Inferior parietal cortex (tissue), 1 donor: ENCODE measurements at regions not wholly inside any gene's neighbourhood (a gene's known extent, or its start where the extent isn't known, plus 50 kb on each side); places are given as distances from the start of the nearest gene placed in this dataset.

Experiments used
- DNase-seq: peaks from one replicate; pipeline ENCODE4 v3.0.0-alpha.2; 2016; ENCODE audit errors: extremely low spot score

DNA sequence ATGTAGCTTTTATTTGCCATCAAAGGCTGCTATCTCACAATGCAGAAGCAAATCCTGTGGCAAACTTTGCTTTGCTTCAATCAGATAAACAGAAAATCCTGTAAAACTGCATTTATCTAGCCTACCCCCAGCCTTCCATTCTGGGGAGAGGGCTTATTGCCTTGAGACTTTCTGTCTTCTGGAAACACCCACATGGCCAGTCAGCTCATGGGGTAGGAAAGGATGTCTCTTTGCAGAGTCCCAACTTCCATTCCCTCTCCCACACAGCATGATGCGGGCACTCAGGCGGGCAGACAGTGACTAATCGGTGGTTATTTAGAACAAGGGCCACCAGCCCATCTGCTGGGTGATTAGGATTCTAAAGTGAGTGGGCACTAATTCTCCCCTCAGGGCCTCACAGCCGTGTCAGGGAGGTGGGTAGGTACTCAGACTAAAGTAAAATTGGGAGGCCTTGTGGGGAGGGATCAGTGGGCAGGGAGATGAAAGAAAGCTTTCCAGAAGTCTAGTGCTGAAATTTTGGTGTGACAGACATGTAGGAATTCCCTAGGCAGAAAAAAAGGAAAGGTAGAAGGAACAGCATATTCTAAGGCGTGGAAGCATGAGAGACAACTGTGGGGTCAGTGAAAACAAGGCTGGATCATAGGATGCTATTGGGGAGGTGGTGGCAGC is 720.5 kb downstream of the VRK1 start:
- DNase-seq: no peak

DNA sequence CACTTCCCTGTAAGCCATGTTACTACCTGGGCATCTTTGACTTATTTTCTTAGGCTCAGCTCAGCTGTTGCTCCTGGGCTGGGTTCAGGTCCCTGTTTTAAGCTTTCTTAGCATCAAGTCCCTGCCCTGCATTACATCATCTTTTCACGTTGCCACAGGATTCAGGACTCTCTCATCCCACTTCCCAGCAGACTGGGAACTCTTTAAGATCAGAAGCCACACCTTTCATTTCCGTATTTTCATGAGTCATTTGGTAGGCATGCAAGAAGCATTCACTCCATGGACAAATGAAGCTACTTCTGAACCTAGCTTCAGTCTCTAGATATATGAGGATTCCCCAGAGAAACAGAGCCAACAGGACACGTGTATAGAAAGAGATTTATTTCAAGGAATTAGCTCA is 726.8 kb downstream of the VRK1 start:
- no peak for DNase-seq

DNA sequence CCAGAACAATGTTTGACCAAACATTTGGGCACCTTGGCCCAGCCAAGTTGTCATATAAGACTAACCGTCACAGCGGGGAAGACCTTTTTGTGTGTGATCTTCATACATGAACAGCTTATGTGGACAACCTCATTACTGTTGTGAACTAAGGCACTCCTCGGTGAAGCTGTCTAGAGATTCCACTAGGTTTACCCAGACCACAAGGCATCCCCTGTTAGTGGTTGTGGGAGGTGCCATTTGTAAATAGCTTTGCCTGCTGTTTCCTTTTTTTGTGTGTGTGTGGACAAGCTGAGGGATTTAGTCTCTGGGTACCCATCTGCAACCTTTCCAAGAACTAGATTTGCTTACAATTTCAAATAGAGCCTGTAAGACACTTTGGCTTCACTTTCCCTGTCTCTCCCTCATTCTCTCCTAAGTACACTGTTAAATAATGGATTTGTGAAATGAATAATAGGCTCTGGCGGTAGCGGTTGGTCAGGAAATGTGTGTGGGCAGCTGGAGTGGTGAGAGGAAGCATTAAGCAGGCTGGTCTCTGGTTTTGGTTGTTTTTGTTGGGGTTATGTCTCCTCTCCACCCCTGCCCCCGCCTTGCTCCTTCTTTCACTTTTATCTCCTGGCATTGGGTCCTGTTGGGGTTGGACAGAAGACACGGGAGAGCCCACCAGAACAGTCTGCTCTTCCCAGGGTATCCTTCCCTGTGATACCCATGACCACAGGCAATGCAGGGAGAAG is 727.6 kb downstream of the VRK1 start:
- DNase-seq: no peak

DNA sequence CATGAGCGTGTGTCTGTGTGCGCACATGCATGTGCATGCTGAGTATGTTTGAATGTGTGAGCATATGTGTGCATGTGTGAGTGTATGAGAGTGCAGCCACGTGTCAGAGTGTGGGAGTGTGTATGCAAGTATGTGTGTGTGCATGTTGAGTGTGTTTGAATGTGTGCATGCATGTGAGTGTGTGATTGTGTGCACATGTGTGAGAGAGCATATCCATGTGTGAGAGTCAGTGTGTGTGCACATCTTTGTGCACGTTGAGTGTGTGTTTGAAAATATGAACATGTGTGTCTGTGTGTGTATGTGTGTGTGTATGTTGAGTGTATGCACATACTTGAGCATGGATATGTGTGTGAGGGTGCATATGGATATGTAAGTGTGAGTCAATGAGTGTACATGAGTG is 730.8 kb downstream of the VRK1 start:
- DNase-seq: no peak

DNA sequence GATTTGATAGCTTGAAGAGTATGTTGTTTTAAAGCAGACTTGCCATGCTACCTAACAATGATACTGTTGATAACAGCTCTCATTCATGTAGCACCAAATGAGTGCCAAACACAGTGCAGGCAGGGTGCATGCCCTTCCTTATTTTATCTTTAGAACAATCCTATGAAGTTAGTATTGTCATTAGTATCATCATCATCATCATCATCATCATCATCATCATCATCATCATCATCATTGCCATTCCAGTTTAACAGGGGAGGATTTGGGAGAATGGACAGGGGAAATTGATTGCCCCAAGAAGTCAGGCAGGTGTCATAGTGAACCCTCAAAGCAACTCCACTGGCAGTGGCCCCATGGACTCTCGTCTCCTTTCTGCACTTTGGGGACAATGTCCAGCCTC is 734.9 kb downstream of the VRK1 start:
- no peak for DNase-seq

DNA sequence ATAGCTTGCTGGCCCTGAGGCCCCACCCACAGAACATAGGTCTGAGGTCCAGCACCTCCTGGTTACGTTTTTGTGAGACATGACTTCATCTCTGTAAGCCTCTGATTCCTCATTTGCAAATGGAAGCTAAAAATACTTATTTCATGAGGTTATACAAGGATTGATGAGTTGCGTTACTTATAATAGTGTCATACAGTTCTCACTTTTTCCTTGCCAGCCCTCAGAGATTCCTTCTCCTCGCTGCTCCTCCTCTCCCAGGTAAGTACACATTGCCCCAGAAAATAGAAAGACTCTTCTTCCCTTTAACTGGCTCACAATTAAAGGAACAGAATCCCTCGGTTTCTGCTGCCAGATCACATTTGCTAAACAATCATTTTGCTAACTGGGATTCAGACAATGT is 739.2 kb downstream of the VRK1 start:
- no peak for DNase-seq

DNA sequence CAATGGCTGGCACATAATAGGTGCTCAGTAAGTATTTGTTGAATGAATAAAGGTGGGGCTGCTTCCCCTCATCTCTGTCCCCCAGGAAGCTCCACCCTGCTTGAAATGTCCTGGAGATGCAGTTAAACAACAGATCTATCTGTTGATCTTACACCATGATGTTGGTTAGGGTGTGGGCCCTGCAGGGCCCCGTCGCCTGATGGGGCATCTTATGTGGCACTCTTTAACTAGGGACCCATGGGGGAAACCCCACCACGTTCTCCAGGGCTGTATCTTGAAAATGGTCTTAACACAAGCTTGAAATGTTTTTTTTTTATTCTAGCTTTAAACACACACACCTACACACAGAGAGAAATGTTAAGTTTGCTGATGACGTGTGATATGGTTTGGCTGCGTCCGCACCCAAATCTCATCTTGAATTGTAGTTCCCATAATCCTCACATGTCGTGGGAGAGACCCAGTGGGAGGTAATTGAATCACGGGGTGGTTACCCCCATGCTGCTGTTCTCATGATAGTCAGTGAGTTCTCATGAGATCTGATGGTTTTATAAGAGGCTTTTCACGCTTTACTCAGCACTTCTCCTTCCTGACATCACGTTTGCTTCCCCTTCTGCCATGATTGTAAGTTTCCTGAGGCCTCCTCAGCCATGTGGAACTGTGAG is 741.7 kb downstream of the VRK1 start:
- no peak for DNase-seq

DNA sequence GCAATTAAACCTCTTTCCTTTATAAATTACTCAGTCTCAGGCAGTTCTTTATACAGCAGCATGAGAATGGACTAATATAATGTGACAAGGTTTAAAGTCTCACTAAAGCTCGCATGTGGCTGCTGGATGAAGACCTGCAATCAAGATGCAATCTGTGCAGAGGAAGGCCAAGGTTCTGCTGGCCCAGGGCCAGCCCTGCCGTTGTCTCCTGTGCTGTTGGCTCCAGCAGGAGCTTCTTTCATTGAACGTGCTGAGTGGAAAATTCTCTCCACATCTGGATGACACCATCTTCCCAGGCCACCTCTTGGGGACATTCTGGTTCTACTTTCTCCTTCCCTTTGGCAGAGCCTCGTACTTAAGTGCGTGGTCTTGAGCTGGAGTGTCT is 742.2 kb downstream of the VRK1 start:
- no peak for DNase-seq

DNA sequence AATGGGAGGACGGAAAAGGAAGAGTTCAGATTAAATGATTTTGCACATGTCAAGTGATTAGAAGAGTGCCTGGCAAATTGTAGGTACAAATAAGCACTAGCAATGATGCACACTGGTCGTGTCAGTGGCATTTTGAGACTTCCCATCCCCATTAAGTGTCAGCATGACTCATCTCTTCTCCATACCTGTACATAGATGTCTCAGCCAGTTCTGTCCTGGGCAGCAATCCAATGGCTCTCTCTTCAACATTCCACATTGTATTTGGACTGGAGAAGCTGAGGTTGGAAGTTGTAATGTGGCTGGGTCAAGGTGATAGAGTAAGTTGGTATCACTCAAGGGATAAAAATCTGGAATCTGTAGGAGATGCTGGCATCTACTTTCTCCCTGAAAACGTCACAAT is 742.7 kb downstream of the VRK1 start:
- no peak for DNase-seq

DNA sequence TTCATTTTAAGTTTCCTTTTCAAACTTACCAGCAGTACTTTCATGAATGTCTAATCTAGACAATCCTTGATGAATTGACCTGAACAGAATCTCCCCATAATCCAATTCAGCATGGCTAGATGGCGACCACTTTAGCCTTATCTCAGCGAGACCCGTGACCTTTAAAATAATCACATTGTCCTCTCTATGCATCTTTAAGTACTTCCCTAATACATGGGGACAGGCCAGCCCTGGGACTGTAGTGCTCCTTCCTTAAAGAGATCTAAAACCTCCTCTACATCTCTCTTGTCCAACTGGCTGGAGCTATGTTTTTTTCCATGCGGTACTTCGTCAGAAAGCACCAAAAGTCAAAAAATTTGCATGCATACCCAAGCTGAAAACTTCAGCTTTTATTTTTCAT is 746.0 kb downstream of the VRK1 start:
- no peak for DNase-seq

DNA sequence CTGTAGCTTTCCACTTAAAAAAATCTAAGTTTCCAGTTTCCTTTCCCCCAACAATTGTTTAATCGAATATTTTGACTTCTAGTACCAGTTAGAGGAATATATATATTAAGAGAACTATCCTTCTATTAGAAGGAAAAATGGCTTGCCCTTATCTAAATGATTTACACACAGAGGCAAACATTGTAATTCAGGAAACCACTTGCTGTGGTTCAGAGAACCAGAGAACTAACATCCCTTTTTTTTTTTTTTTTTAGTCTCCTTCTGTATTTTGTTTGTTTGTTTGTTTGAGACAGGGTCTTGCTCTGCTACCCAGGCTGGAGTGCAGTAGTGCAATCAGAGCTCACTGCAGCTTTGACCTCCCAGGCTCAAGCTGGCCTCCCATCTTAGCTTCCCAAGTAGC is 746.6 kb downstream of the VRK1 start:
- no peak for DNase-seq

DNA sequence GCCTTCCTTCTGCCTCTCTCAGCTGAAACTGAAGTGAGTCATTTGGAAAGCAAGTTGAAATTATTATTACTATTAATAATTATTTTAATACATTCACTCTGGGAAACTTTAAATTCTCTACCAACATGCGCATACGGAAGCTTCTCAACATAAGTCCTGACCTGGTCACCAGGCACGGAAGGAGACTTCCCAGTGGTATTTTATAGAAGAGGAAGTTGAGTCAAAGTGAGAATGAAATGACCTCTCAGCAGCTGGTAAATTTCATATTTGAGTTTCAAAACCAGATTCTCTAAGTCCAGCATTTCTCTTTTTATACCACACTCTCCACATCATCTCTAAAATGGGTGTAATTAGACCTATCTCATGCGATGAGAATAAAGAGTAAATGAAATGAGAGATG is 747.4 kb downstream of the VRK1 start:
- no peak for DNase-seq

DNA sequence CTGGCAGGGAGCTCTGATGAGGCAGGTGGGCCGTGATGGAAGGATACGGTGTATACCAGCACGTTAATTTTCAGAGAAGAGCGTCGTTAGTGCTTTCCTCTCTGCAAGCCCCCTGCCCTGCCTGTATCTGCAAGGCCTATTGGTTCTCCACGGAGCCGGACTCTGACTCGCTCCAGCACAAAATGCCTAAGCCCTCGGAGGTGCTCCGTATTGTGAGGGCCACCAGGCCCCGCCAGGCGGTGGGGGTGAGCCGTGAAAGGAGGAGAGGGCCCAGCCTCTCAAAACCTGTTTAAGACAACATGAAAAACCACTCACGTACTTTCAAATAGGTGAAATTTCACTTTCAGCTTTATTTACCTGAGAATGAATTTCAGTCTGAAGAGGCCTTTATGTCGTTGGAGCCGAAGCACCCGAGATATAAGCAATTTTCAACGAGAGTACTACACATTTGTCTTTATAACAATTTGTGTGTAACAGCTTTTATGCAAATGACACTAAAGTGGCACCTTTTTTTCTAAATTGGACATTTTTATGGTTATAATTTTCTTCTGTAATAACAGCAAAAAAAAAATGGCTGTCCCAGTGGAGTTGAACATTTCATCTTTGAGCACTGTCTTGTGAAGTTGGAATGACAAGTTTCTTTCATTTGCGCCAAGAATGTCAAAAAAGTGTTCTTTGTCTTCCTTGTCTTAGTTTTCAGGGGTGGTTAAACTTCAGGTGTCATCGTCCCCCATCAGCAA is 749.5 kb downstream of the VRK1 start:
- no peak for DNase-seq

DNA sequence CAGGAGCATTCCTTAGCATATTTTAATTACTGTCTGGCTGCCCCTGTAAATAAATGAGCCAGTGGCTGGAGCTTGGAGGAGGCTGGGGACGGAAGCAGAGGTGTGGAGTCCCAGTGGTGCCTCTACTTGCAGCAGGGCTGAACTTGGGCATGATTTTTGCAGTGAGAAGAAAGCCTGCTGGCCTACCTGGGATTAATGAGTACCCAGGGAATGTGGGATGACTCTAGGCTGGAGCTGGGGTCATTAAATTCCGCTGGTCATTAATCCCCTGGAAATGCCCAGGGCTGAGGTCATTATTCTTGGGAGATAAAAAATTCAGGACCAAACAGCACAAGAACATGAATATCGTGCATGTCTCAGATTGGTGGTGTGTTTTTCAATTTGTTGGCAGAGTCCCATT is 753.3 kb downstream of the VRK1 start:
- no peak for DNase-seq

DNA sequence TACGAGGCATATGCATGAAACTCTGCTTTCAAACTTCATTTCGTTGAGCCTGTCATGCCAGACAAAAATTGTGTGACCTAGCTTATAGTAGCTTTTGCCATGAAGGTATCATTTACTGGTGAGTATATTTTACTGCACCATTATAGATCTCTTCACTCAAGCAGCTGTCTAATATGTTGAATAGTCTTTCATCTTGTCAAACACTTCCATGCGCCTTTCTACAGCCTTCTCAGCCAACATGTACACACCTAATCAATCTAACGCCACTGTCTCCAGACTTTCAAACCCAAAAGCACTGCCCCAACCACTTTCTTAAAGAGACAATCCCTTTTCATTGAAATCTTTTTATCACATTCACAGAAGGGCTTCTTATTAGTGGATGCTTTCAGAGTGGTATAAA is 757.4 kb downstream of the VRK1 start:
- no peak for DNase-seq

DNA sequence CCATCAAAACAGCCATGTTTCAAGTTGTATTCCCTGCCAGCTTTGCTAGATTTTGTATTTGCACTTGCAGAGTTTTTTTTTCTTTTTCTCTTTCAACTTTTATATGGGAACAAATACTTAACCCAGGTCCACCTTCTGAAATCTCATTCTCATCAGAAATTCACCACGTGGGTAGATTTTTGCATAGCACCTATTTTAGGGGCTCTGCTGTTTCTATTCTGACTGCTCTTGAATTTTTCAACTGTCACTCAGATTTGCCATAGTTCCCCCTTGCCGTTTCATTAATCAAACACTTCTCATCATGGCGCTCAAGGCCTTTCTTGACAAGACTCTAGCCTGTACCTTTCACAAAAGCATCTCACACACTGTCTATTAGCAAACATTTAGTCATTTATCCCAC is 767.2 kb downstream of the VRK1 start:
- DNase-seq: no peak

DNA sequence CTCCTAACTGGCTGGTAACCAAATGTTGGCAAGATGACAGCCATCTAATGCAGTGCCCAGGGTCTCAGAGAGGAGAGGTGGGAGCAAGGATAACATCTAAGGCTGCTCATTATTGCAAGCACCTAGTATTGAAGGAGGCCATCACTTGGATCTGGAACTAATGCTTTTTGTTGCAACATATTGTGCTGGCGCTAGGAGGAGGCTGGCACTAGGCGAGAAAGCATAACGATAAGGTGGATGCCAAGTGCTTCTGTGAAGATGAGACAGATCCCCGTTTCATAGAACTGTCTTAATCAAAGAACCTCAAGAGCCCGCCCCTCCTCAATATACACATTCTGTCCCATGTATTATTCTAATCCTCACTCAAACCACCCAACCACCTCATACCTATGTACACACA is 774.0 kb downstream of the VRK1 start:
- DNase-seq: no peak

DNA sequence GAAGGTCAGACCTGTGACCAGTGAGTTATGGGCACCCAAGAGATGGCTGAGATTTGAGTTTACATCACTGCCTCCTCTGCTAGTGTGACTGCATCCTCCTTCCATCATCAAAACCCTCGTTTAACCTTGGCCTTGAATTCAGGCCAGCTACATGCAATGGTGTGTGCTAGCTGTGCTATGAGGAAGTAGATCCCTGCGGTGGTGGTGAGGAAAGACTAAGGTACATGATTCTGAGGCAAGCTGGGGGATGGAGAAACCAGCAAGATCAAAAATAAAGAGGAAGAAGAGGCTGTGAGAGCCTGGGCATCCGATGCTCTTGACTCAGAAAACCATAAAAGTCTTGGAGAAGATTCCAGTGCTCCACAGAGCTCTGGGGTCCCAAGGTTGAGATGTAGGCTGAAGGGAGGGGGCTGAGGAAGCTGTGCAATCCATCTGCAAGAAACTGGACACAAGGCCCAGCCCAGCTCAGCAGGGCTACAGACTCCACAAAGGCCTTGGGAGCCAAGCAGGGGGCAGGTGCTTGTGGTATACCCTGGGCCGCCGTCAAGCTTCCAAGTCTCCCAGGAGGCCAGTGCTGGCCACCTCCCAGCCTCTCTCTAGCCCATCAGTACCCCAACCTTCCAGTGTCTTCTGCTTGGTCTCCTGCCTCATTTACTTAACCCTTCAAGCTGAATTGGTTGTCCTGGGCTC is 774.8 kb downstream of the VRK1 start:
- no peak for DNase-seq

DNA sequence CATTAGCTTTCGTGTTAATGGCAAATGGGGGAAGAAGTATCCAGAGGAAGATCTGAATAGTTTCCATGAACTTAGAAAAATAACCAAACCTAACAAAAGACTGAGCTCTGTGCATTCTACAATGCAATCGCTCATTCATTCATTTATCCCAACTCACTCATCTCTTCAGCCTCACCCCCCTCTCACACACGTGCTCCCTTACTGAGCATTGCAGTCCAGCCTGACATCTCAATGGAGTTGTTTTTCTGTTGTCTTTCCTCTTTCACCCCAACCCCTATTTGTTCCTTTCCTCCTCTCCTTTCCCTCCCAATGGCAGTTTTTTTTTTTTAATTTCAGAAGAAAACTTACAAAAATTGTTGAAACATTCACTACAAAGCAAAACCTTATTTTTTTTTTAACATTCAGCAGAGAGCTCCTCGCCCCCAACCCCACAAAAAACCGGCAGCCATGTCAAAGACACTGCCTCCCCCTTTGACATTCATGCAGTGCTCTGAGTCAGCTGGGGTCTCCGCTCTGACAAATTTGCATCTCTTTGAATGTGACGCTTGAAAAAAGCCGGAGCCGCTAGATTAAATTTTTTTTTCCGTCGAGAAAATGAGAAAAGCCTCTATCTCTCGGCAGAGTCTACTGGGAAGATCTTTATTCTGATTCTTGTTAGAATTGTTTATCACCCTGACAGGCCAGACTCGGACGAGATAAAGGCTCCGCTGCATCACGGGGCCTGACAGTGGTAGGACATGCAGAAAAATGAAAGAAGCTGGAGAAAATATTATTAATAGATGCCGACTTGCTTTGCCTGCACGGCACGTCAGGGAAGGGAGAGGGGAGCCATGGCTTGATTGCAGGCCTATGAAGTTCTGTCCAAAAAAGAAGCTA is 775.6 kb downstream of the VRK1 start:
- DNase-seq: no peak

DNA sequence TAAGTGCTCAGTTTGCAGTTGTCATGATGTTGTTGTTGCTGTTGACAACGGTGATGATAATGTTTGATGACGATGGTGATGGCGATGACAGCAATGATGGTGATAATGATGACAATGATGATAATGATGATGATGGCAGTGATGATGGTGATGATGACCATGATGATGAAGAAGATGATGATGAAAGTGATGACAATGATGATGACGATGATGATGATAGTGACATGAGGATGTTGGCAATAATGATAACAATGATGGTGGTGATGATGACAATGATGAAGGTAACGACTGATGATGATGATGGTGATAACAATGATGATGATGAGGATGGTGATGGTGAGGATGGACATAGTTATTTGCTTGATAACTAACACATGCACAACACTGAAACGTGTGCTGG is 778.5 kb downstream of the VRK1 start:
- DNase-seq: no peak

DNA sequence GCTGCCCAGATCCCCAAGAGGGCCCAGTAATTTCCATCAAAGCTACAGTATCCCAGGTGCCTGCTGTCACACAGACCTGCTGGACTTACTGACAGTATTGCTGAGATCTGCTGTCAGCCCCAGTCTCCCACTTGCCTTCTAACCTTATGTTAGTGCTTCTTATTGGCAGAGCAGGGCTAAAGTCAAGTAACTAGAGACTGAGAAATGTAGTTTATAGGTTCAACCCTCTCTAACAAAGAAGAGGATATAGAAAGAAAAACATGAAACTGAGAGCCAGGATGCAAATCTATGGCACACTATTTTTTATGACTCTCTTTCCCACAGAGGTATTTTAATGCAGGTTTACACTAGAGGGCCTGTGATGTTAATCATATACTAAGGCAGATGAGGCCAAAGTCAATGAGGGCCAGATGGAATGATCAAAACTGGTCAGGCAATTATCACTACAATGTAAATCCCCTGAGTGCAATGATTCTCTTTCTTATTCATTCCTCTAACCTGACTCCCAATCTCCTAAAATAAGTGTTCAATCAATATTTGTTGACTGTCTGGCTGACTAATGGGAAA is 781.9 kb downstream of the VRK1 start:
- no peak for DNase-seq
